HEK293 (cell line): ENCODE measurements at regions not wholly inside any gene's neighbourhood (a gene's known extent, or its start where the extent isn't known, plus 50 kb on each side); places are given as distances from the start of the nearest gene placed in this dataset.

Experiments used
- CTCF ChIA-PET: fragments of 350-600 bp; formaldehyde crosslinking; extraction: SDS; loops from one replicate; lab custom pipeline; 2021; ENCODE audit warnings: antibody characterized with exemption; lab: Yijun Ruan, JAX
- POLR2A ChIA-PET: fragments of 300-600 bp; formaldehyde crosslinking; extraction: SDS; loops from one replicate; lab custom pipeline; 2020; ENCODE audit warnings: antibody characterized with exemption, inconsistent platforms; lab: Yijun Ruan, JAX
- H3K27ac ChIP-seq: fragments of 200-500 bp; sonication (Bioruptor generic); 2 replicates; pipeline ENCODE4 v1.5.1; 2014; ENCODE audit warnings: low read depth, low read length, control low read depth, inconsistent platforms; ENCODE audit errors: extremely low read depth
- H3K36me3 ChIP-seq, 2 experiments: fragments of 200-500 bp in 1 of 2; sonication (Bioruptor generic) in 1 of 2; 1 replicate in 1 of 2; 2 replicates in 1 of 2; pipeline ENCODE4 v1.5.1; 2014 to 2017; ENCODE audit warnings: inconsistent platforms in 2 of 2, low read length in 2 of 2; ENCODE audit not compliant: control insufficient read depth in 2 of 2, insufficient read depth in 1 of 2
- H3K4me1 ChIP-seq: fragments of 200-500 bp; sonication (Bioruptor generic); 2 replicates; pipeline ENCODE4 v1.5.1; 2014; ENCODE audit warnings: mild to moderate bottlenecking, low read length, inconsistent platforms; ENCODE audit not compliant: control insufficient read depth, insufficient read depth
- H3K4me3 ChIP-seq: 2 replicates; pipeline ENCODE4 v1.5.1; 2011; ENCODE audit warnings: low read depth, mild to moderate bottlenecking, control low read depth, low read length, moderate library complexity
- H3K9me3 ChIP-seq: fragments of 200-500 bp; sonication (Bioruptor generic); 2 replicates; pipeline ENCODE4 v1.5.1; 2014; ENCODE audit warnings: low read depth, low read length, inconsistent platforms; ENCODE audit not compliant: control insufficient read depth, insufficient read depth
- PRDM4 ChIP-seq: fragments of 450-650 bp; formaldehyde crosslinking; IDR thresholded peaks from 2 replicates; pipeline ENCODE4 v1.5.1; 2017; ENCODE audit warnings: missing biosample characterization, missing genetic modification characterization
- SCRT1 ChIP-seq: fragments of 450-650 bp; formaldehyde crosslinking; IDR thresholded peaks from 2 replicates; pipeline ENCODE4 v1.5.1; 2016; ENCODE audit warnings: missing biosample characterization, missing genetic modification characterization, borderline replicate concordance
- TCF7L2 ChIP-seq: IDR thresholded peaks from 2 replicates; pipeline ENCODE4 v1.6.1; 2011; ENCODE audit warnings: low read depth, mild to moderate bottlenecking, inconsistent platforms, low read length, moderate library complexity, borderline replicate concordance
- ZBTB11 ChIP-seq: fragments of 450-650 bp; formaldehyde crosslinking; conservative IDR thresholded peaks from 2 replicates; pipeline ENCODE4 v1.5.1; 2016; ENCODE audit warnings: low read depth, missing biosample characterization, missing genetic modification characterization
- ZEB2 ChIP-seq: fragments of 450-650 bp; formaldehyde crosslinking; IDR thresholded peaks from 2 replicates; pipeline ENCODE4 v1.5.1; 2016; ENCODE audit warnings: missing biosample characterization, missing genetic modification characterization
- ZNF10 ChIP-seq: fragments of 450-650 bp; formaldehyde crosslinking; IDR thresholded peaks from 2 replicates; pipeline ENCODE4 v1.5.1; 2017; ENCODE audit warnings: missing biosample characterization, missing genetic modification characterization
- ZNF280D ChIP-seq: fragments of 450-650 bp; formaldehyde crosslinking; IDR thresholded peaks from 2 replicates; pipeline ENCODE4 v1.5.1; 2016; ENCODE audit warnings: missing biosample characterization, missing genetic modification characterization
- ZNF362 ChIP-seq: fragments of 450-650 bp; formaldehyde crosslinking; IDR thresholded peaks from 2 replicates; pipeline ENCODE4 v1.5.1; 2016; ENCODE audit warnings: missing biosample characterization, missing genetic modification characterization
- ZNF404 ChIP-seq: fragments of 450-650 bp; formaldehyde crosslinking; IDR thresholded peaks from 2 replicates; pipeline ENCODE4 v1.5.1; 2017; ENCODE audit warnings: missing biosample characterization, missing genetic modification characterization
- ZNF449 ChIP-seq: fragments of 450-650 bp; formaldehyde crosslinking; IDR thresholded peaks from 2 replicates; pipeline ENCODE4 v1.5.1; 2017; ENCODE audit warnings: missing biosample characterization, mild to moderate bottlenecking, missing genetic modification characterization, moderate library complexity
- ZNF510 ChIP-seq: fragments of 450-650 bp; formaldehyde crosslinking; IDR thresholded peaks from 2 replicates; pipeline ENCODE4 v1.5.1; 2018; ENCODE audit warnings: mild to moderate bottlenecking, missing genetic modification characterization, missing biosample characterization; ENCODE audit not compliant: insufficient replicate concordance
- ZNF513 ChIP-seq: fragments of 450-650 bp; IDR thresholded peaks from 2 replicates; pipeline ENCODE4 v1.5.1; 2018; ENCODE audit warnings: missing biosample characterization, missing genetic modification characterization
- ZNF514 ChIP-seq: fragments of 450-650 bp; formaldehyde crosslinking; IDR thresholded peaks from 2 replicates; pipeline ENCODE4 v1.5.1; 2016; ENCODE audit warnings: missing biosample characterization, missing genetic modification characterization
- ZNF585B ChIP-seq: fragments of 450-650 bp; formaldehyde crosslinking; IDR thresholded peaks from 2 replicates; pipeline ENCODE4 v1.5.1; 2016; ENCODE audit warnings: missing biosample characterization, missing genetic modification characterization
- ZNF621 ChIP-seq: fragments of 450-650 bp; formaldehyde crosslinking; IDR thresholded peaks from 2 replicates; pipeline ENCODE4 v1.5.1; 2017; ENCODE audit warnings: missing biosample characterization, missing genetic modification characterization
- ZNF670 ChIP-seq: fragments of 450-650 bp; formaldehyde crosslinking; IDR thresholded peaks from 2 replicates; pipeline ENCODE4 v1.5.1; 2016; ENCODE audit warnings: missing biosample characterization, missing genetic modification characterization, low read depth
- ZNF677 ChIP-seq: fragments of 450-650 bp; IDR thresholded peaks from 2 replicates; pipeline ENCODE4 v1.5.0; 2018; ENCODE audit warnings: missing biosample characterization, mild to moderate bottlenecking, missing genetic modification characterization, moderate library complexity
- ZSCAN5A ChIP-seq: fragments of 450-650 bp; formaldehyde crosslinking; IDR thresholded peaks from 2 replicates; pipeline ENCODE4 v1.5.1; 2016; ENCODE audit warnings: missing biosample characterization, missing genetic modification characterization

- TF ChIP-seq ZEB2 (tag by site-specific recombination) = no peak
These were observed 339.7 kb downstream of the TNS1 start (continued) for GRCh38 chr2:217662984-217663602.

- Histone ChIP-seq H3K27ac (no peak overlapping the region), H3K36me3 (no peaks in the 10 kb centered on the region), H3K9me3 (no peaks in the 10 kb centered on the region), H3K4me3 (no peak overlapping the region), H3K4me1 (no peaks in the 10 kb centered on the region)
- POLR2A ChIA-PET = no interaction called here
- TF ChIP-seq ZNF621 (tag by site-specific recombination) = no peak
- TF ChIP-seq ZNF670 (tag by site-specific recombination) = no peak
- TF ChIP-seq ZNF404 (tag by site-specific recombination) = no peak
- TF ChIP-seq ZNF510 = no peak
- TF ChIP-seq SCRT1 (tag by site-specific recombination) = no peak
- TF ChIP-seq ZBTB11 (tag by site-specific recombination) = no peak
- TF ChIP-seq ZNF514 (tag by site-specific recombination) = no peak
- TF ChIP-seq ZNF585B (tag by site-specific recombination) = no peak
- no peak for TF ChIP-seq ZNF362 (tag by site-specific recombination)
- no peak for TF ChIP-seq ZNF513 (tag by site-specific recombination)
- TF ChIP-seq ZNF677 (tag by site-specific recombination) = no peak
- TF ChIP-seq TCF7L2 = no peak
- no peak for TF ChIP-seq ZSCAN5A (tag by site-specific recombination)
- TF ChIP-seq ZNF10 = no peak
- CTCF ChIA-PET = interaction anchor here (6.6 kb wide), 1 partner anchor 10 kb away, joined by 43 read pairs; no protein-coding TSS in a partner anchor
These were observed 341.4 kb downstream of the TNS1 start for GRCh38 chr2:217661378-217661777.

- no peaks in the 10 kb centered on the region for H3K4me1 ChIP-seq
- ChIA-PET CTCF (interaction anchor here (0.6 to 1.2 kb wide), 2 partner anchors 9 to 146 kb away, joined by 3 to 7 read pairs; no protein-coding TSS in a partner anchor), POLR2A (no interaction called here)
- no peak overlapping the region for H3K27ac ChIP-seq
- no peak overlapping the region for H3K4me3 ChIP-seq
- H3K9me3 ChIP-seq = no peaks in the 10 kb centered on the region
- H3K36me3 ChIP-seq = no peaks in the 10 kb centered on the region
- TF ChIP-seq ZNF280D (tag by site-specific recombination) = no peak
- no peak for TF ChIP-seq PRDM4 (tag by site-specific recombination)
- no peak for TF ChIP-seq ZNF449 (tag by site-specific recombination)
These were observed 342.4 kb downstream of the TNS1 start for GRCh38 chr2:217660423-217660822.
